Stimulated activated effector memory CD8-positive, alpha-beta T cell treated with anti-CD3 and anti-CD28 coated beads, Interleukin-12 subunit alpha, Interleukin-12 subunit beta, amount 100 ng/mL, for 72 hours (primary cell): ENCODE measurements at regions not wholly inside any gene's neighbourhood (a gene's known extent, or its start where the extent isn't known, plus 50 kb on each side); places are given as distances from the start of the nearest gene placed in this dataset.
"Not testable (repeated sequence)": the region's sequence is repeated elsewhere in the genome, so short reads cannot be mapped to it uniquely, and the experiment has no call there.

Experiments used
- ATAC-seq: fragments of 150-1000 bp; cut with Tn5 transposase; 2 replicates; pipeline ENCODE4 v1.10.0; 2021
- DNase-seq, 2 donors: peaks; one replicate each; pipeline ENCODE4 v3.0.0; 2021 to 2022; ENCODE audit warnings: low spot score in 2 of 2
- H3K27ac Mint-ChIP-seq: one replicate; pipeline ENCODE4 v1.8.0; 2022; ENCODE audit warnings: mild to moderate bottlenecking, mixed read lengths
- H3K36me3 Mint-ChIP-seq: one replicate; pipeline ENCODE4 v1.8.0; 2022; ENCODE audit warnings: mild to moderate bottlenecking, mixed read lengths
- H3K4me1 Mint-ChIP-seq: one replicate; pipeline ENCODE4 v1.8.0; 2022; ENCODE audit warnings: mixed read lengths
- H3K4me3 Mint-ChIP-seq: one replicate; pipeline ENCODE4 v1.8.0; 2022; ENCODE audit warnings: mild to moderate bottlenecking, mixed read lengths
- H3K9me3 Mint-ChIP-seq: one replicate; pipeline ENCODE4 v1.8.0; 2022; ENCODE audit warnings: mixed read lengths

DNA sequence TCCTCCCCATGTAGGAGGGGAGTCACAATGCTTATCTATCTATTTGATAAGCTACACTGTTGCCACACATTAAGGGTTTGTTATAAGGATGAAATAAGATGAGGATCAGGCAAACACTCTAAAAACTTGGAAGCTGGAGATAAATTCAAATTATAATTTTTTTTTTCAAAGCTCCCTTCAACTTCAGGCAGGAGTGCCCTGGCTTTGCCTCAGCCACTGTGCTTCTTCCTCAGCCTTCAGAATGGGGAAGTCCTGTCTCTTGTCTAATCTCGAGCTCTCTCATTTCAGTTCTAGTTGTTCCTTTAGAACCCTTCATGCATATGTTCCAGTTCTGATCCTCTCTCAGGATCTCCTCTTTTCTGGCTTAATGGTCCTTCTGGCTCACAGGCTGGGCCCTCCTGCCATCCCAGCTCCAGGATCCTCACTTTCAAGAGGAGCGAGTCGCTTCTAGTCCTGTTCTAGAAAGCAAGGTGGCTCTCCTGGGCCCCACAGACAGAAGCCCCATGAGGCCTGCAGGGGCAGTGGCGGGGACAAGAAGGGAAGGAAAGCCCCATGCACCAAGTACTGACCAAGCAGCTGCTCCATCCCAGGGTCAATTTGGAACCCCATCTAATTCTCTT, 164.3 kb downstream of the VEGFA start:
- no peak for DNase-seq
- no peak for ATAC-seq
- H3K4me1 Mint-ChIP-seq, result no peaks in the 10 kb centered on the region
- H3K27ac Mint-ChIP-seq, result no peak overlapping the region
- H3K36me3 Mint-ChIP-seq, result no peaks in the 10 kb centered on the region
- H3K9me3 Mint-ChIP-seq, result no peaks in the 10 kb centered on the region
- H3K4me3 Mint-ChIP-seq, result no peak overlapping the region

DNA sequence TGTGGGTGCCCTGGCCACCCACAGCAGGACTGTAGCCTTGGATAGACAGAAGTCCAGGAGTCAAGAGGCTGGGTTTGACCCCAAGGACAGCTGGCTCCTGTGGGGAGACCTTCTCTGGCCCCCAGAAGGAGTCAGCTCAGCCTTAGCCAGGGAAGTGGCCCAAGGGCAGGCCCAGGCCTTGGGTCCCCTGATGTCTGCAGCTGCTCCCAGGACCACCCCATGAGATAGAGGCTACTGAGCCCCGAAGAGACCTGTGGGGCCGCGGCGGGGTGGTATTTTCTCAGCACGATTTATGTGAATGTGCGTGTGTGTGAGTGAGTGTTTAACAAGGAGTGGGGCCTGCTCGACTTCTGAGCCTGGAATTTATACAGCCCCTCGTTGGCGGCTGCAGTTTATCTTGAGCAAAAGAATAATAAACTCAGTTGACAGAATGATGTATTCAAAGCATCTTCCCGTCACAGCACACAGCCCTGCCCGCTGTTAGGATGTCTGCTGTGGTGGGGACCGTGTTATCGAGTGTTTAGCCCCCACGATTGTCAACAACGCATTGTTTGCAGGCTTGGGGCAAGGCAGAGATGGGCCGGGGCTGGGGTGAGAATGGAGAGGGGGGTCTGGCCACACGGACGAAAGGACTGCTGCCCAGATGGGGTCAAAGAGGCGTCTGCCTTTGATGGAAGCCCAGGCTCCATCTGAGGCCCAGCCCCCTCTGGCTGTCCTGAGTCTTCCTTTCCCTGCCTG, 163.3 kb downstream of the VEGFA start:
- H3K4me3 Mint-ChIP-seq, result no peak overlapping the region
- no peaks in the 10 kb centered on the region for H3K4me1 Mint-ChIP-seq
- no peak overlapping the region for H3K27ac Mint-ChIP-seq
- DNase-seq, result no peak
- no peaks in the 10 kb centered on the region for H3K9me3 Mint-ChIP-seq
- no peaks in the 10 kb centered on the region for H3K36me3 Mint-ChIP-seq
- ATAC-seq, result no peak

DNA sequence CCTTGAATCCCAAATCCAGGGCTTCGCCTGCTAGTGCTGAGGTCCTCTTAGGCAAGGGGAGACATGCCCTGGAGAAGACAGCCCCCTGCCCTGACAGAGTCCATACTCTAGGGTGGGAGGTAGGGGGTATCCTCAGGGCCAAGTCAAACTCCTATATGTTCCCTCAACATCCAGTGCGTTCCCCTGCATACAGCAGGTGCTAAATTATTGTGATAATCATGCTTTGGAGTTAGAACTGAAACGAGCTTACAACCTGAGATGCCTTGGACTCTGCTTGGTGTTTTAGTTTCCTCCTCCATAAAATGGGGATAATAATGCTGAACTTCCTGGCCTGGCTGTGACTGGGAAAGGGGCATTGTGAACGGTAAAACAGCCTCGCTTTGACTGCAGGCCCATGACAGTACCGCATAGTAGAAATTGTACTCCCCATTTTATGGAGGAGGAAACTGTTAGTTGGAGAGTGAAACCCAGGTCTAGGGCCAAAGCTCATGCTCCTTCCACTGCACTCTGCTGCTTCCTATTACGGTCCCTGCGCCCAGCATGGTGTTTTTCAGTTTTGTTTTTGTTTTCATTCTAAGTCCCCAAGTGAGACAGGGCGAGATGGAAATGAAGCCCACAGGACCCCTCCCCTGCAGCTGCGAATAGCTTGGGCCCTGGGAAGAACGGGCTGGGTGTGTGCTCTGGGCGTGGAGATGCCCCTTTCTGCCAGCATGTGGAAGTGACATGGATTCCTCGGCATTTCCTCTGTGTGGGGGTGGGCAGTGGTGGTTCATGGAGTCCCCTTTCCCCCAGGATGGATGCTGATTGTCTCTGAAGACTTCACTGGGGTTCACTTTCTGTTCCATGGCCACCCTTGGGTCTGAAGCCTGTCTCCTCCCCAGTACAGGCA, 162.5 kb downstream of the VEGFA start:
- Mint-ChIP-seq H3K36me3 (no peaks in the 10 kb centered on the region), H3K27ac (no peak overlapping the region), H3K9me3 (no peaks in the 10 kb centered on the region), H3K4me3 (no peak overlapping the region), H3K4me1 (no peaks in the 10 kb centered on the region)
- no peak for ATAC-seq
- no peak for DNase-seq

DNA sequence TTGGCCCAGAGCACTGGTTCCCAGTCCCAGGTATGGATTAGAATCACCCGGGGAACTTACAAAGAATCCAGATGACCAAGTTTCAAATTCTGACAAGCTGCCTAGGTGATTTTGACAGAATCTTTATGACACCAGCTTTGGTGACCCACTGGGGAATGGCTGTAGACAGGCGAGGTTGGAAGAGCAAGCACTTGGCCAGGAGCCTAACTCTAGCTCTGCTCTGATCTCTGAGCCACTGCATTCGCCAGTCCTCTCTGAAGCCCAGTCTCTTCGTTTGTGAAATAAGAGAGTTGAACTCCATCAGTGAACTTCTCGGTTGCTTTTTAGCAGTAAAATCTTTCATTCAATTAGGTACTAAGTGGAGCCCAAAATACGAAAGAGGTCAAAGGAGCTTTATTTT, 161.2 kb downstream of the VEGFA start:
- no peak overlapping the region for H3K4me3 Mint-ChIP-seq
- no peaks in the 10 kb centered on the region for H3K9me3 Mint-ChIP-seq
- no peaks in the 10 kb centered on the region for H3K36me3 Mint-ChIP-seq
- no peak for DNase-seq
- H3K27ac Mint-ChIP-seq, result no peak overlapping the region
- no peak for ATAC-seq
- H3K4me1 Mint-ChIP-seq, result no peaks in the 10 kb centered on the region

DNA sequence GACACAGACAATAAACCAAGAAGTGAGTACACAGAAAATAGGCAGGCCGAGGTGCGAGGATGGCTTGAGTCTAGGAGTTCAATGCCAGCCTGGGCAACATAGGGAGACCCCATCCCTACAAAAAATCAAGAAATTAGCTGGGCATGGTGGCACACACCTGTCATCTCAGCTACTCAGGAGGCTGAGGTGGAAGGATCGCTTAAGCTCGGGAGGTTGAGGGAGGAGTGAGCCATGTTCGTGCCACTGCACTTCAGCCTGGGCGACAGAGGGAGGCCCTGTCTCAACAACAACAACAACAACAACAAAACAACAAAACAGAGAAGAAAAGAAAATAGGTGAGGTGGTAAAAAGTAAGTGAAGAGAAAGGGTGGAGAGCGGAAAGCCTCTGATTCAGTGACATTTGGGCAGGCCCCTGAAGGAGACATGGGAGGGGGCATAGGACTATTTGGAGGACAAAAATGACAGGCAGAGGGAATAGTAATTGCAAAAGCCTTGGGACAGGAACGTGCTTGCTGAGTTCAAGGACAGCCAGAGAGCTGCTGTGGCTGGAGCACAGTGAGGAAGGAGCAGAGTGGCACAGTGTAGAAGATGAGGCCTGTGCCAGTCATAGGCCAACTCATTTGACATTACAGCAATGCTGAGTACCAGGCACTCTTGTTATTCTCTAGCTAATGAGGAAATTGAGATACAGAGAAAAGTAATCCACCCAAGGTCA, 160.6 kb downstream of the VEGFA start:
- no peak for ATAC-seq
- no peak for DNase-seq
- peak overlapping the region; percentile 7 for H3K27ac Mint-ChIP-seq
- H3K9me3 Mint-ChIP-seq, result no peaks in the 10 kb centered on the region
- H3K4me3 Mint-ChIP-seq, result no peak overlapping the region
- H3K4me1 Mint-ChIP-seq, result peaks cover 1% of the 10 kb centered on the region
- H3K36me3 Mint-ChIP-seq, result no peaks in the 10 kb centered on the region

DNA sequence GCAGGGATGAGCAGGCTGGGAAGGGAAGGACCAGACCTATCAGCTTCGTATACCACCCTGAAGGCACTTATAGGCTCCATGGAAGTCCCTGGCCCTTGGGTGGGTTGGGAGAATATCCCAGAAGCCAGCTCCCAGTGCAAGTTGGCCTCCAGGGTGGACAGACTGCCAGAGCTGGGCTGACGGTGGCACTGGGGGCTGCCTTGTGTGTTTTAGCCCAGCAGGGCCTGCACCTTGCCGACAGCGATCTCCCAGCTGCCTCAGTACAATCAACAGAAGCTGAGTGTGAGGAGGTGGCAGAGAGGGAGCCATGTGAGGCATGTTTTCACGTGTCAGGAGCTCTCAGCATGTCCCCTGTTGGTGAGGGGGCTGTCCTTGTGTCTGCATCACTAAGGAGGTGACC, 159.5 kb downstream of the VEGFA start:
- Mint-ChIP-seq H3K4me1 (peaks cover 12% of the 10 kb centered on the region), H3K27ac (no peak overlapping the region), H3K4me3 (no peak overlapping the region), H3K9me3 (no peaks in the 10 kb centered on the region), H3K36me3 (no peaks in the 10 kb centered on the region)
- DNase-seq, result no peak
- ATAC-seq, result no peak

DNA sequence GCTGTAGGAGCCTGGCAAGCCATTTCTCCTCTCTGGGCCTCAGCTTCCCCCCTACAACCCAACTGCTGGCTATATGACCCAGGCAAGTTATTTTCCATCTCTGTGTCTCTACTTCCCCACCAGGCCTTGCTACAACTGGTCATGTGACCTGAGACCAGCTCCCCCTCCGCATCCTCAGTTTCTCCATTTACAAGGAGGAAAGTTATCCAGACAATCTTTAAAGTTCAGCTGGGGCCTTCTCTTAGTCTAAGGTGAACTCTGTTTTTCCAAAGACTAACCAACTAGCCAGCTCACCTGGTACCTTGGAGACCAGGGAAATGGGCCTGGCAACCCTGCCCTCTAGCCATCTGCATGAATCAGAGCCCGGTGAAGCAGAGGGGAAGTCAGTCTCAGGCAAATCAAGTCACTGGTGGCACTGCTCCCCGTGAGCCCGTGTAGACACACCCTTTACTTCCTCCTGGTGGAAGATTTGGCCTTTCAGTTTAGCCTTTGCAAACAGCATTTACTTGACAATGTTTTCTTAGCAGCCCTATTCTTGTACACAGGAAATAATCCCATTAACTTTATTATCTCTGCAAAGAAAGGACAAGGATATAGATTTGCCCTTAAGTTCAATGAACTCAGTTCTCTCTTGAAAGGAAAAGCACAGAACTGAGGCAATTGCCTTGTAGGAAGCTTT, 157.7 kb downstream of the VEGFA start:
- peaks cover 29% of the 10 kb centered on the region for H3K4me1 Mint-ChIP-seq
- H3K9me3 Mint-ChIP-seq, result no peaks in the 10 kb centered on the region
- DNase-seq (no peak), ATAC-seq (no peak)
- peak overlapping the region; percentile 4 for H3K27ac Mint-ChIP-seq
- no peaks in the 10 kb centered on the region for H3K36me3 Mint-ChIP-seq
- H3K4me3 Mint-ChIP-seq, result no peak overlapping the region

DNA sequence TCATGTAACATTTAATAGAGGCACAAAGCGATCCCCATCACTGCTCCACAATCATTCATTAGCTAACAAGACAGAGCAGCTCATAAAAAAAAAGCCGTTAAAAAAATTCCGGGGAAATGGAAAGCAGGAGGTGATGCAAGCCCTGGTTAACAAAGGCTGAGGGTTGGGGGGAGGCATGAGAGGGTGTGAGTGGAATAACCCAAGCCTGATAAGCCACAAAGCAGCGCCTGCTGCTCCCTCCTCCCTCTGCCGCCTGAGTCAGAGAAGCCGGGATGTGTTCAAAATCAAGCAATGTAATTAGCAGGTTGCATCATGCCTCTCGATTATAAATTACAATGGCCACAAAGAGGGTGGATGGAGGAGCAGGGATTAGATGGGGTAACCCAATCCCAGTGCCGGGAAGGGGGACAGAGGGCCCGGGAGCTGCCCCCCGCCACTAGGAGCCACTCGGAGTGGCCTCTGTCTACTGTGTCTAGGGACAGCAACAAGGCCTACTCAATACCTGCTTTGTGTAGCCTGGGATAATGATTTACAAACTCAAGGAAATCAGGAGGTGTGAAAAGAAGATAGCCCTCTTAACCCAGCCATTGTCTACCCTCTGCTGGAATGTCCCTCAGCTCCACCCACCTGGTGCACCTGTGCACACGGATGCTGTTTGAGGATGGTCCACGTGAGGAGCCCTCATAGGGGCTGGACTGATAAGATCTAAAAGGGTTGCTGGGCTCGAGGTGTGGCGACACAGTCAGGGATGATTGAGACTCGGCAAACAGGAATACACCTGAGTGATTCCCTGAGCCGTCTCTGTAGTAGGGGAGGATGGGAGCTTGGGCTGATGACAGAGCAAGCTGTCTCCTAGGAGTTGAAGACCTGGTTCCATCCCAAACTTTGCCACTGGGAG, 156.9 kb downstream of the VEGFA start:
- ATAC-seq (no peak), DNase-seq (no peak)
- no peak overlapping the region for H3K4me3 Mint-ChIP-seq
- no peak overlapping the region for H3K27ac Mint-ChIP-seq
- peaks cover 29% of the 10 kb centered on the region for H3K4me1 Mint-ChIP-seq
- H3K9me3 Mint-ChIP-seq, result no peaks in the 10 kb centered on the region
- H3K36me3 Mint-ChIP-seq, result no peaks in the 10 kb centered on the region

DNA sequence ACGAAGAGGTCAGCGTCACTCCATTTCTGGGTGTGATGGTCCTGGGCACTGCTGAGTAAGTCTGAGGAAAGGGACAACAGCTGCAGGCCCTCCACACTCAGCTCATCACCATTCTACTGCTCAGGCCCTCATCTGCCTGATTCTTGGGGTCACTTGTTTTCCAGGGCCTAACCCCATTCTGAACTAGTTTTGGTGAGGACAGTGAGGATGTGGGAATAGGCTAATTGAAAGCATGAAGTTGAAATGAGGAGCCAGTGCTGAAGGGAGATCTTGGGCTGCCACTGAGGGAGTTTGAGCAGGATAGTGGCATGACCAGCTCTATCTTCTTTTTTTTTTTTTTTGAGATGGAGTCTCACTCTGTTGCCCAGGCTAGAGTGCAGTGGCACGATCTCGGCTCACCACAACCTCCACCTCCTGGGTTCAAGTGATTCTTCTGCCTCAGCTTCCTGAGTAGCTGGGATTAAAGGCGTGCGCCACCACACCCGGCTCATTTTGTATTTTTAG, 155.7 kb downstream of the VEGFA start:
- peaks cover 29% of the 10 kb centered on the region for H3K4me1 Mint-ChIP-seq
- not testable (repeated sequence) for H3K36me3 Mint-ChIP-seq, H3K9me3 Mint-ChIP-seq, H3K4me3 Mint-ChIP-seq, H3K27ac Mint-ChIP-seq, DNase-seq, ATAC-seq

DNA sequence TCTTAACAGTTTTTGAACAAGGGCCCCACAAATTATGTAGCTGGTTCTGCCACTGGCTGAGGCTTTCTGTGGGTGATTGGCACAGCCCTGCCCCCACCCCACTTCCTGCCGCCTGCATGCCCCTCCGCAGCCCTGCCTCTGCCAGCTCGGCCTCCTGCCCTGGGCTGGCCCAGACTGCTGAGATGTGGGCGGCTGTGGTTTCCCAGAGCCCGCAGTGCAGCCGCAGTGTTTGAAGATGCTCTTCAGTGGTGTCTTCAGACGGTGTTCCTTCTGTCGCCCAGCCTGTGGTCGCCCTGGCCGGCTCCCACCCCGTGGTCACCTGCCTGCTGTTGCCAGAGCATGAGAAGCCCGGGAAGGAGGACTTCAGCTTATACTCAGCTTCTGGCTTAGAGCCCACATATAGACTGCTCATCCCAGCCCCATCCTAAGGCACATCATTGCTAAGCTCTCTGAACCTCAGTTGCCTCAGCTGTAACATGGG, 154.3 kb downstream of the VEGFA start:
- peaks cover 29% of the 10 kb centered on the region for H3K4me1 Mint-ChIP-seq
- peak overlapping the region; percentile 31 for H3K4me3 Mint-ChIP-seq
- peak; percentile 94 for ATAC-seq
- peak; percentile 57 to 81 for DNase-seq
- H3K36me3 Mint-ChIP-seq, result no peaks in the 10 kb centered on the region
- no peaks in the 10 kb centered on the region for H3K9me3 Mint-ChIP-seq
- H3K27ac Mint-ChIP-seq, result peak overlapping the region; percentile 43

DNA sequence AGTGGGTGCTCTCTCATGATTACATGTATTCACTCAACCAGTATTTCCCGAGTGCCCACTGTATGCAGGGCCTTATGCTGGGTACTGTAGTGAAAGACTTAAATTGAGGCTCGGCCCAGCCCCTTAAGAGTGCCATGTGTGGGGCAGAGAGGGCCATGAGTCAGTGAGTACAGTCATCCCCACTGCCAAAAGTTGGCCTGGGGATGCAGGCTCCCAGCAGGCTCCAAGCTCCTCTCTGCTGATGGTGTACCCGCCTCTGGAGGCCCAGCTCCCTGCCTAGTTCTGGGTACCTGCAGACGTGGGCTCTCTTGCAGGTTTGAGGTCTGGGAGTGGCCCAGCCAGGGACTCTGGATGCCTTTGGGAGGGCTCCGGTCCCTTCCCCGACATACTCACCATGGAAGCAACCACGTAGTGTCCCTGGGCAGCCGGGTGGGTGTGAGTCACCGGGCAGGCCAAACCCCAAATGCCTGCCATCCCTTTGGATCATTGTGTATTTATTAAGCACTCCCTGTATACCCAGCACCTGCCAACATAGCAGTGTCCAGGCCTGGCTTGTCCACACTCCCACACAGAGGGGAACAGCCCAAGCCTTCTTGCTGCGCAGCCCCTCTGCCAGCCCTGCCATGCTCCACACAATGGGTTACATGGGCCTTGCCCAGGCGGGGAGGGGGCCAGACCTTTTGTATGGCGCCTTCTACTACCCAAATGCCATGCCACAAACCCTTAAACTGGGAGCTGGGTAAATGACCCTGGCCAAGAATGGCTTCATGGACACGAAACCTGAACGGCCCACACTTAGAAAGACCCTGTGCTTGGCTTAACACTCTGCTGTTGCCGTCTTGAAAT, 153.6 kb downstream of the VEGFA start:
- H3K4me1 Mint-ChIP-seq, result peaks cover 29% of the 10 kb centered on the region
- DNase-seq (no peak), ATAC-seq (peak; percentile 3)
- H3K4me3 Mint-ChIP-seq, result peak overlapping the region; percentile 31
- H3K36me3 Mint-ChIP-seq, result no peaks in the 10 kb centered on the region
- H3K9me3 Mint-ChIP-seq, result no peaks in the 10 kb centered on the region
- peak overlapping the region; percentile 43 for H3K27ac Mint-ChIP-seq

DNA sequence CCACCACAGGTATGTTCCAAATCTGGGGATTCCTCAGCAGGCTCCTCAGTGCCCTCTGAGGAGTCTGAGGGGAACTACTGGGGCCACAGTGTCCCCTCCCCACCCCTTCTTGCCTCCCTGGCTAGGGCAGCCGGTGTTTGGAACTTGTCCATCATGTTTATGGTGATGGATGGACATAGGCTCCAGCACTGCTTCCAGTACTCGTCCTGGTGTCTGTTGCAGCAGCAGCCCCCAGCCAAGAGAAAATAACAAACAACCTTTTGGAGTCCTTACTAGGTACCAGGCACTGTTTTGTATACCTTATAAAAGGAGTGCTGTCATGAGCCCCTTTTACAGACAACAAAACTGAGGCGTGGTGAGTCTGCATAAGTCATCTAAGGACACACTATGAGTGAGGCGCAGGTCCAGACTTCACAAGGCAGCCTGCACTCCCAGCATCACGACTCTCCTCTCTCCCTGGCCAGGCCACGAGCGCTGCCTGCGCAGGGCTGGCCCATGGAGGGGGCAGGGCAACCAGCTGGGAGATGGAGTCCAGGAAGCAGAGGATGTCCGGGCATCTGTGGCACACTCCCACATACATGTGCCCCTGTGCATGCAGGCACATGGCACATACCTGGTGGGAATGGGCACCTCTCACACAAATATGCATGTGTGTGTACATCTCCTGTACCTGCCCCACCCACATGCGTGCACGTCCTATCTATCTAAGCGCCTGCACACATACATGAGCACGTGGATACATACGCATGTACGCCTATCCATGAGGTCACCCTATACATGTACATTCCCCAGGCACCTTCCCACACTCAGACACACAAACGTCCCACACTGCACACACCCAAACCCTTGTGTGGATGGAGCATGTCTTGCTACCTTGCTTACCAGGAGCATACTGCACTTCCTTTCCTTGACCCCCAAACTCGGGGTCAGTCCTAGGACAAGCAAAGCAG, 152.7 kb downstream of the VEGFA start:
- H3K4me3 Mint-ChIP-seq, result no peak overlapping the region
- H3K9me3 Mint-ChIP-seq, result no peaks in the 10 kb centered on the region
- H3K36me3 Mint-ChIP-seq, result no peaks in the 10 kb centered on the region
- H3K4me1 Mint-ChIP-seq, result peaks cover 29% of the 10 kb centered on the region
- ATAC-seq (no peak), DNase-seq (no peak)
- no peak overlapping the region for H3K27ac Mint-ChIP-seq
